A549 (cell line): ENCODE measurements at regions not wholly inside any gene's neighbourhood (a gene's known extent, or its start where the extent isn't known, plus 50 kb on each side); places are given as distances from the start of the nearest gene placed in this dataset.

Experiments
- BCL3 ChIP-seq: fragments of >200 bp; sonication (Bioruptor Twin); formaldehyde crosslinking; IDR thresholded peaks from 3 replicates; pipeline ENCODE4 v1.6.1; 2016
- CTCF ChIP-seq: fragments of >200 bp; sonication (Bioruptor Twin); formaldehyde crosslinking; IDR thresholded peaks from 3 replicates; pipeline ENCODE4 v1.5.1; 2016
- ESRRA ChIP-seq: fragments of 150-350 bp; IDR thresholded peaks from 2 replicates; pipeline ENCODE4 v1.6.1; 2014; ENCODE audit warnings: mild to moderate bottlenecking, low read length, borderline replicate concordance
- MAX ChIP-seq: IDR thresholded peaks from 2 replicates; pipeline ENCODE4 v1.6.1; 2012
- NFE2L2 ChIP-seq: fragments of 150-350 bp; conservative IDR thresholded peaks from 2 replicates; pipeline ENCODE4 v1.6.1; 2014; ENCODE audit warnings: low read length
- POLR2A ChIP-seq: IDR thresholded peaks from 2 replicates; pipeline ENCODE4 v1.6.1; 2012; ENCODE audit warnings: mild to moderate bottlenecking, low read length
- RAD21 ChIP-seq, 2 experiments: fragments of >200 bp in 1 of 2; sonication (Bioruptor Twin) in 1 of 2; formaldehyde crosslinking in 1 of 2; IDR thresholded peaks in 1 of 2; conservative IDR thresholded peaks in 1 of 2; 2 replicates in 1 of 2; 3 replicates in 1 of 2; pipeline ENCODE4 v1.6.1; 2012 to 2018; ENCODE audit warnings: inconsistent platforms in 1 of 2
- USF2 ChIP-seq: fragments of 450-650 bp; IDR thresholded peaks from 2 replicates; pipeline ENCODE4 v1.6.1; 2014; ENCODE audit warnings: antibody characterized with exemption

- no peak for TF ChIP-seq USF2
- TF ChIP-seq BCL3: no peak
- no peak for TF ChIP-seq CTCF
- no peak for TF ChIP-seq MAX
- no peak for TF ChIP-seq RAD21 (conservative IDR thresholded peaks at IDR 0.05 in 1 of 2, IDR thresholded peaks at IDR 0.05 in 1 of 2)
- TF ChIP-seq ESRRA: no peak
- TF ChIP-seq POLR2A: no peak
- TF ChIP-seq NFE2L2: no peak
Measured at GRCh38 chr3:117563063-117563462, 853.5 kb downstream of the TUSC7 start.
